GM18858 (cell line): ENCODE measurements at regions not wholly inside any gene's neighbourhood (a gene's known extent, or its start where the extent isn't known, plus 50 kb on each side); places are given as distances from the start of the nearest gene placed in this dataset.
"Not testable (repeated sequence)": the region's sequence is repeated elsewhere in the genome, so short reads cannot be mapped to it uniquely, and the experiment has no call there.

Experiments used
- ATAC-seq: cut with Tn5 transposase; IDR thresholded peaks from one replicate; pipeline ENCODE4 v1.9.1; 2021; ENCODE audit not compliant: unreplicated experiment

DNA sequence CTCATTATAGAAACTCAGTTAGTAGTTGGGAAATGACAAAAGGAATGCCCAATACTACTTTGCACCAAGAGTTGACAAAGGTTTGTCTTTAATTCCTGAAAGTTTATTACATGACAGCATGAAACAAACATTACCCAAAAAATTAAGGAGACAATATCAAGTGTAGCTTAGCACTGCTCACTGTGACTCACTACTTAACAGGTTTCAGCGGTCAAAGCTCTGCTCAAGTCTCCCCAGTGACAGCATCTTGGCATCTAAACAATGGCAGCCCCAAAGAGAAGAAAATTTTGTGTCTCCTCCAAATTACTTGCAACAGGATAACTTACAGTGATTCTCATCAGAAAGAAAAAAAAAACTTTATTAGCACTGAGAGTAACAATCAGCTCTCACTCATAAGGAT is 1030.2 kb downstream of the EFNA5 start:
- no peak for ATAC-seq

DNA sequence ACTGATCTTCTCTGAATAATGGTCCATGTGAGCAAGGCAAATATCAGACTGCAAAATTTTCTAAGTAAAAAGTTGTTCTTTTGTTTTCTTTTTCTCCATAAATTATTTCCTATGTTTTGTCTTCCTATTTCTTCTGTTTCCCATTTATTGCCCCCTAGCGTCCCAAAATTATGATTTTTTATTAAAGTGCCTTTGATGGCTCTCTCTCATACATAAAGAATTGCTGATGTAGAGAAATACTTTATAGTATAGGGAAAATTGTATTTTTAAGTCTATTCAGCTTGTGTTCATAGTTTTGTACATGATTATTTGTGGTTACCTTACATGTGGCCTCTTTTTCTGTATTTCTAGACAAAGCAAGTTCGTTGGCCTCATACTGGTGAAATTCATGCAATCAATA is 1031.2 kb downstream of the EFNA5 start:
- no peak for ATAC-seq

DNA sequence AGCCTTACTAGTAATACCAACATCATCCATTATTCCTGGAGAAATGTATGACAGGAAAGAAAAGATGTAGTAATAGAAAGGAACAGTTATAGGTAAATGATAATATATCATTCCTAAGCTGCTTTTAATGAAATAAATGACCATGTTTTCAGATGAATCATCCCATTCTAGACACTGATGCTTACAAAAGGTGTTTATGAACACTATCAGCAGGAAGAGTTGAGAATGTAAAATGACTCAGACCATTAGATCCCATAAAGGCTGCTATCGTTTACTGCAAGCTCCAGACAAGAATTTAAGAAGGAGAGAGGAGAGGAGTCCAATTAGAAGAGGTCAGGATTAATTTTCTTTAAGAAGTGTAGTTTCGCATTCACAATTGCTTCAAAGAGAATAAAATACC is 1033.5 kb downstream of the EFNA5 start:
- no peak for ATAC-seq

DNA sequence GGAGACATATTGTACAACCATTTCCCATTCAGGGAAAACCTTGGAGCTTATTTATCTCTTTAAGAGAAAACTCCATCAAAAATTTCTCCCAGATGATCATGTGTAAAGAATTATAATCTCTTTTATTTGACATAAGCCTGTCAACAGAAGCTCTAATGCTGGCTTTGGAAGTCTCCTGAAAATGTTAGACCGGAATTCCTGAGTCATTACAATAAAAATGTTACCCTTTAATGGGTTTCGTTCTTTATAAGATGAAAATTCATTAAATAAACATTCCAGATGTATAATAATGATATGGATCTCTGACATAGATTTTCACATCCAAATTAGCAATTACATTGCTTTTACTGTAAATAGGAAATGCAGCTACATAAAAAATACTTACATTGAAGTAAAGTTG is 1036.4 kb downstream of the EFNA5 start:
- no peak for ATAC-seq

DNA sequence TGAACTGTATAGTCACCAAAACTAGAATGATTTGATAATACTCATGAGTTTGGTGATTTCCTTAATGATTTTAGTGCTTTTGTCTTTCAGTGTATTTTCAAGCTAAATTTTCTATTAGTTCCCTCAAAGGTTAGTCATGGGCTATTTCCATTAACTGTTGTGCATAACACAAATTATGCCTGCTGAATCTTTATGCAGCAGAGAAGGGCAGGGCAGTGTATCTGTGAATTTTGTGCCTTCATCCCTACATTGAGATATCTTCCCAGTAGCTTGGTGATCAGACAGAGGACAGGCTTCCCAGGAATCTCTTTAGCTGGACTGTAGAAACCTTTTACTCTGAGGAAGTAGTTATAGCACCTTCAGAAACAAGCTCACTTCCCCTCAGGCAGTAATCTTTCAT is 1036.9 kb downstream of the EFNA5 start:
- no peak for ATAC-seq

DNA sequence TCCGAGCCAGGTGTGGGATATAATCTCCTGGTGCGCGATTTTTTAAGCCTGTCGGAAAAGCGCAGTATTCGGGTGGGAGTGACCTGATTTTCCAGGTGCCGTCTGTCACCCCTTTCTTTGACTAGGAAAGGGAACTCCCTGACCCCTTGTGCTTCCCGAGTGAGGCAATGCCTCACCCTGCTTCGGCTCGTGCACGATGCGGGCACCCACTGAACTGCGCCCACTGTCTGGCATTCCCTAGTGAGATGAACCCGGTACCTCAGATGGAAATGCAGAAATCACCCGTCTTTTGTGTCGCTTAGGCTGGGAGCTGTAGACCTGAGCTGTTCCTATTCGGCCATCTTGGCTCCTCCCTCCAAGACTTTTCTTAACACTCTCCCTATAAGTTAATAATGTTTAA is 1042.3 kb downstream of the EFNA5 start:
- ATAC-seq: not testable (repeated sequence)

DNA sequence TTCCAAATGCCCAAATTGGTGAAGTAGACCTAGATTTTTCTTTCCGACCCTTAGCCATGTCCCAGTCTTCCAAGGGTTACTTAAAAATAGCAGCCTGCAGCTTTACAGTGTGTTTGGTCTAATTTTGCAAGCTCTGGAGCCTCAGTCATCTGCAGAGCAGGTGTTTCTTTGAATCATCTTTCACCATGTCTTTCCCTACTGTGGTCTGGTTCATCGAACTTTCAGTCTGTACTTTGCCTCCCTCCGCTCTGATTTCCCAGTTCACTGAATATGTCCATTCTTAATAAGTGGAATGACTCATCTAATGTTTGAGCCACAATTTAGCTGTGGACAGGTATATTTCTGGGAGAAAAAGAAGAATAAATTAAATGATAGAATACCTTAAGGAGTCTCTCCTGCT is 1060.7 kb downstream of the EFNA5 start:
- ATAC-seq: no peak

DNA sequence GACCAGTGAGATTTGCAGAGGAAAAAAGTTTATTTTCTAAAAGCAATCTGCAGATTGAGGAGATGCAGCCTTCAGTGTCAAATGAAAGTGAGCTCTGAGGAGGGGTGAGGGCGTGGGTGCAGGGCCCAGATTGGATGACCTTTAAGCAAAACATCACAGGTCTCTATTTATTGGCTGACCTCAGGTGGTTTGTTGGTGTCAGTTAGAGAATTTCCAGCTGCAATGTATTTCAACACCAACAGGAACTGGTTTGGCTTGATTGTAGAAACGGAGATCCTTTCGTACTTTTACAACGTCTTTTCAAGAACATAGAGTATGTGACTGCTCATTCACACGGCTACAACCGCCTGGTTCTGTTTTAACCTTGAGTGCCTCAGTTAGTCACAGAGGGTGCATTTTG is 1069.1 kb downstream of the EFNA5 start:
- ATAC-seq: peak; percentile 43

DNA sequence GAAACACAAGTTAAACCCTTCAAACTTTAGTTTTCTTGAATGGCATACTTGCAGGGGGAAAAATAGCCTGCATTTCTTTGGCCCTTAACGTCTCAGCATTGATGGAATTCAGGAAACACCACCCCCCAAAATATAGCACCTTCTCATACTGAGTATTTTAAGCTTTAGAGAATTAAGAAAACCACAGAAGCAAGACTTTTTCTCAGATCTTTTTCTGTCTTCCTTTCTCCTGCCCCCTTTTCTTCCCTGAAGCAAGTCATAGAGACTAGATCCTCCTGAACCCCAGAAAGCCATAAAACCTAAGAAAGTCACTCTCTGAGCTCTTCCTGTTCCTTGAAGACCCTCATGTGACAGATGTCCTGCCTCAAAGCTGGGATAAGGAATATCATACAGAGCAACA is 1069.9 kb downstream of the EFNA5 start:
- no peak for ATAC-seq

DNA sequence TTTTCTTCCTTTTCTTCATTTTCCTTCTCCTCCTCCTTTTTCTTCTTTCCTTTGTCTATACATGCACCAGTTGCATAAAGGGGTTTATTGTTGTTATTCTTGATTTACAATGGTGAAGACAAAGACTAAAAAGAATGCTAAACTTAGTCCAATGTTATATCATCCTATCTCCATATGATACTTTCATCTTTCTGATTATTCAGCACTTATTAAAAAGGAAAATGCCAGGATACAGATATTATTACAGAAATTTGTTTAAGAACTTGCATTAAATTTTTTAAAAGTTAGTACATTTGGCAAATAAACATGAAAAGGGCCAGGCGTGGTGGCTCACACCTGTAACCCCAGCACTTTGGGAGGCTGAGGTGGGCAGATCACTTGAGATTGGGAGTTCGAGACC is 1074.9 kb downstream of the EFNA5 start:
- no peak for ATAC-seq

DNA sequence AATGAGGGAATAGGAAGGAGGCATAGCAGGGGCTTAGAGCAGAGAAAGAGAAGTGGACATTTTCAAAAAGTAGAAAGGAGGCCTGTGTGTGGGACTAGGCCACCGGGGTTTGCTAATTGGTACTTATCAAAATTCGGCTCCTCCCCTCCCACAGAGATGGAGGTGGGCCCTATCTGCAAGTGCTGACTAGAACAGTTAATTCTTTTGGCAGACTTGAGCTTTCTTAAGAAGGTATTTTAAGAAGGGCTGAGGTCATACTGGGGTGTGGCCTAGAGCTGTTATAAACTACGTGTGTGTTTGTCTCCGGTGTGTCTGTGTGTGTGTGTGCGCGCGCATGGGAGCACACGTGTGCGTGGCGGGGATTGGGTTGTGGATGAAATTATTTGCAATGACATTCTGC is 1086.5 kb downstream of the EFNA5 start:
- no peak for ATAC-seq

DNA sequence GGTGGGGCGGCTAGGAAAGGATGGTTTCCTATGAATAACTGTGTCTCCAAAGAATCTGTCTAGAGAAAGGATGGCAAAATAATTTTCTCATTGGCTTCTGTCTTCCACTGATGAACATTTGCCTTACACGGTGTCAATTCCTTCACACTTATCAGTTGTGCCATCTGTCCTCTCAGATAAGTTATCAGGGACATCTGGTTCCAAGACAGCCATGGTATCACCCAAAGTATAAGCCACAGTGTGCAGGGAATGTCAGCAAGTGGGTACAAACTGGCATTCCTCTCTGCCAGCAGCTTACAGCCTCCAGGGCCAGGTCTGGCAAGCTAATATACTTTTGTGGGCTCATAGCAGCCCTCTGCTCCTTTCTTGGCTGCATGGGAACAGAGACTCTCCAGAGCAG is 1092.0 kb downstream of the EFNA5 start:
- ATAC-seq: no peak

DNA sequence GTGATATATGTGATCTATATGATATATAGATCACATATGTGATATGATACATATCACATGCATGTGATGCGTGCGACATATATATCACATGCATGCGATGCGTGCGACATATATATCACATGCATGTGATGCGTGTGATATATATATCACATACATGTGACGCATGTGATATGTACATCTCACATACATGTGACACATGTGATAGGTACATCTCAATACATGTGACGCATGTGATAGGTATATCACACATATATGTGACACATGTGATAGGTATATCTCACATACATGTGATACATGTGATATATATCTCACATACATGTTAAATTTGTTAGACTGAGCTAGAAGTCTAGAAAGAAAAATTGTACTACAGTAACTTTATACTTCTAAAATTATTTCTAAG is 1095.9 kb downstream of the EFNA5 start:
- no peak for ATAC-seq

DNA sequence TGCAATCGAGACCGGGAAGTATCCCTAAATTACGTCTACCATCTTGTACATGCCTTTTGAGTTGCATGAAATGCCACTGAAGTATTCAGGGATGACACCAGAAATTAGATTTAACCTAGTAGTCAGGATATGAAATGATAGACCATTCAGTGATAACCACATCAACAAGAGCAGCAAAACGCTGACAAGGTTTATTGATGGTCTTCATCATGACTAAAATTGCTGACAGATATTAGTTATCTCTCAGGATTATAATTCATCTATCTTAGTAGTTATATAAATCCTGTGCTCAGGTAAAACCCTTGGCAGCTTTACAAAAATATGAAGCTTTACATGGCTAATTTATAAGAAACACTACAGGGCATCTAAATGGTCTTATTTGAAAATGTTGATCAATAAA is 1104.7 kb downstream of the EFNA5 start:
- no peak for ATAC-seq

DNA sequence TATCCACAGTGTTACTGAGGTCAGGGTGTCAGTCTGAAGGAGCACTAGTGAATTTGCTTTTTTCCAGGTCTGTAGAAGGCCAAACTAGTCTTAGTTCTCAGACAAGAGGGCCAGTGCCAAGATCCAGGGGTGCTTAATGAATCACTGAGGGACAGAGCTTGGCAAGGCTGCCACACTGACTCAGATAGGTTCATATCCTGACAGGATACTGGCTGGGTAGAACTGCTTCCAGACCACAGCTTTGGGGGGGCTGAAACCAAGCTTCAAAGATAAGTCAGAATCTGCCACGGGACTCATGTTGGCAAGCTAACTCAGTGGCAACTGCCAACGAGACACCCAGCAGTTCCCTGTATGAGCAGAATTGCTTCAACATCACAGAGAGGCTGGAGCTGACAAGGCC is 1125.4 kb downstream of the EFNA5 start:
- no peak for ATAC-seq

DNA sequence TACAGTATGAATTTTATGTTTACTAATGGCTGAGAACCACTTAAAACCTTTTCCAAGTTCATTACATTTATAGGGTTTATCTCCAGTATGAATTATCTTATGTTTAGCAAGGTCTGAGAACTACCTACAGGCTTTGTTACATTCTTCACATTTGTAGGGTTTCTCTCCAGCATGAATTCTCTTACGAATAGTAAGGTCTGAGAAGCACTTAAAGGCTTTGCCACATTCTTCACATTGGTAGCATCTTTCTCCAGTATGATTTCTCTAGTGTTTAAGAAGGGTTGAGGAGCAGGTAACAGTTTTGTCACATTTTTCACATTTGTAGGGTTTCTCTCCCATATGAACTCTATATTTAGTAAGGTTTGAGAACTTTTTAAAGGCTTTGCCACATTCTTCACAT is 1127.4 kb downstream of the EFNA5 start:
- no peak for ATAC-seq

DNA sequence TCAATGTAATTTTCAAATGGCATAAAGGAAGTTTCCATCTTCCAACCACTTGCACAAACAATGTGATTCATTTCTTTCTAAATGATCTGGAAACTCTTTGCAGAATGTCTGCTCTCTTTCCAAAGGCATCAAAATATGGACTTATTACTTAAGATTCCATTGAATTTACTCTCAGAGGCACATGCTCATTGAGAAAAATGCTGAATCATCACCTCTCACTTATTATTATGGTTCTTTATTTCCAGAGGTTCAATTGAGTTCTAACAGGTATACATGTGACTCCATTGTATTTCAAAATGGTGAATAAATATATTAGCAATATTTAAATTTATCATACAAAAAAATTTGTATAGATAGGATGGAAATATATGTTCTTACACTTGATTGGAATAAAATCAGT is 1140.6 kb downstream of the EFNA5 start:
- ATAC-seq: no peak

DNA sequence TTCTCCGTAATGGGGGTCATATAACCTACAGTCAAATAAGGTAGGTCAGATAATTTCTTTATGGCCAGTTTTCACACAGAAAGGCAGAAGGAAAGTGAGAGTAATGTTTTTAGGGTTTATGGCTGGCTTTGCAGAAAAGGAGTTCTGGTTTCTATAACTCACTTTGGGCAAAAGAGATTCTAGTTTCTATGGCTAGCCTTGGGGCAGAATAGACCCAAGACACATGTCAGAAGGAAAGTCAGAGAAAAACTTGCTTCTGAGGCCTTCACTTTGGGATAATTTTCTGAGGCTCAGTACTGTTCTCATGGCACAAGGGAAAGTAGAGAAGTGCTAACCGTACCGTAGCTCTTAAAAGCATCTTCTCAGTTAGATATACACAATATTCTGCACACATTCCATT is 1145.3 kb downstream of the EFNA5 start:
- no peak for ATAC-seq

DNA sequence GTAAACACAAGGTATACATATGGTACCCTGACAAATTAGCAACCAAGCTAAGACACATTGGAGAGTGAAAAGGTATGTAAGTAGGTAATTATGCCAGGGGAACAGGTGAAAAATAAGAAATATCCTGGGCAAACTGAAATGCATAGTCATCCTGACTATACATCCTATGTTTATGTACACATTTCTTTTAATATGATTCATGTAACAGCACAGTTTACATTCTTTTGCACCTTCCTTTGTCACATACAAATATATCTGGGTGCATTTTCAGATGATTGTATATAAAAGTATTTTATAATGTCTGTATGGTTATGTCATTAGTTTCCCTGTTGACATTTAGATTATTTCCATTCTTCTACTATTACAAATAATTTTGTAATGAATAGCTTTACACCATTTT is 1146.9 kb downstream of the EFNA5 start:
- no peak for ATAC-seq

DNA sequence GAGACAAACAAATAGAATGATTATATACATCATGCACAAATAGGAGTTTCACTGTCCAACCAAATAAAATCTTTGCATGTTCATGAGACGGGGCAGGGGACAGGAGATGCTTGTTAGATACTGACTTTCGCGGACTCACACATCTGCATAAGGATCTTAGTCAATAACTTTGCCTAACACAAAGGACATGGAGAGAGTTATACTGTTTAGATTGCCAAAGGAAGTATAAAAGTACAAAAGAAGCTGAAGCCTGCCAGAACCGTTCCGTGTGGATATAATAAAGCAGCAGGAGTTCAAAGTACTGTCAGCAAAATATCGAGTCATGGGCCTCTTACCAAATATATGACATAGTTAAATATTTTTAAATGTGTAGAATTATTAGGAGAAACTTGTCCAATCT is 1148.4 kb downstream of the EFNA5 start:
- ATAC-seq: no peak

DNA sequence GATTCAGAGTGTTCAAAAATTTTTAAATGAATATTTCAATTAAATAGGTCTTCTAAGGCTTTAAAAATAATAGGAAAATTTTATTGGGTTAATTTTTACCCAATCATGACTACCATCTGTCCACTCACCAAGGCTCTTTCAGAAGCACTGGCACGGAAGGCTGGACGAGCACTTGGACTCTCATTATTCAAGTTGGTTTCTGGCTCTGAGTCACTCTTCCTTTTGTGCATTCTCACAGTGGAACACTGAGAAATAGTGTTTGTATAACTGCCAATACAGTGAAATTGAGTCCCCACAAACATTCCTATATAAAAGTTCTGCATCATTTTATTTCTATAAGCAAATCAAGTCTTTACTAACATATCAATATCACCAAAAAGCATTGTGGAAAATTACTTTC is 1149.0 kb downstream of the EFNA5 start:
- ATAC-seq: no peak

DNA sequence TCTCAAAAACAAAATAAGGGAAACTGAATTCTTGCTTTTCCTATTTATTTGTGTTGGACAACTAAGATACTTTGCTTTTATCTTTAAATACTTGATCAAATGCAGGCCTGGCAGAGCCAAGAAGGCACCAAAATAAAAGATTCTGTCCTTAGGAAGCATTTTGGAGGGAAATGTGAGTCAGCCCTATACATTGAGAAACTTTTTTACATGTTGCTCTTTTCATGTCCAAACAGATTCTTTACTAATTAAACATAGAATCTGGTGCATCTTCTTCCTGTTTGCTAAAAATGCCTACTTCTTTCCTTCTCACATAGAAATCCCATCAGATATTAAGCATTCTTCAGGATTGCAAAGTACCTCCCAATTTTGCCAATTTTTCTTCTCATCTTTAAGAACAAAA is 1160.4 kb downstream of the EFNA5 start:
- no peak for ATAC-seq

DNA sequence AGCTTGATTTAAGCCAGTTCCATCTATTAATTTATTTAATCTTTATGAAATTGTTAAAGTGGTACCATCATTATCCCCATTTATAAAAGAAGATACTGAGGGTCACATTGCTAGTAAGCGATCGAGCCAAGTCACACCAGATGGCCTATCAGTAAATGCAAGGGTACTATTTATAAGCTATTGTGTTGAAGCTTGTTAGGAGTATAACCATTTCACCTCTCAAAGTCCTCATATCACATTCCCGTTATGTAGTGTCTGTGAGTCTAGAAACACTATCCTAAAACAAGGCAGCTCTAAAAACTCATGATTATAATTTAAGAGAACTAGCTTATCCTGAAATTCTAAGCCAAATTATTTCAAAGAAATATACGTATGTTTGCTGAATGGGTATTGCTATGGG is 1161.8 kb downstream of the EFNA5 start:
- no peak for ATAC-seq

DNA sequence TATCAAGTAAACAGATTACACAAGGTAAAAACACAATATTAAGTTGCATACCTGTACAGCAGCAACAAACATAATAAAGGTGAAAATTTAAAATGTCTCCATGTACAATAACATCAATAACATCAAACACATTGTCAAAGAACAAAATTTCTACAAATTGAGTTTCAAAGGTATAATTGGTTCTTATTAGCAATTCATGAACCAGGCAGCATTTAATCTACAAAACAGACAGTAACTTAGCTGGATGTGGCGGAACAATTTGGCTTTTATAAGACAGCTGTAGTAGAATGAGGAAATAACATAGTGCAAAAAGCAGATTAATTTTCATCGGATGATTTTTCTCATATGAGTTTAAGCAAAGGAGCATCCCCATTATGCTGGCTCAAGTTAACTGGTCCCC is 1176.8 kb downstream of the EFNA5 start:
- ATAC-seq: no peak
